ENCODE measurements at regions not wholly inside any gene's neighbourhood (a gene's known extent, or its start where the extent isn't known, plus 50 kb on each side); places are given as distances from the start of the nearest gene placed in this dataset.
"Not testable (repeated sequence)": the region's sequence is repeated elsewhere in the genome, so short reads cannot be mapped to it uniquely, and the experiment has no call there.

DNA sequence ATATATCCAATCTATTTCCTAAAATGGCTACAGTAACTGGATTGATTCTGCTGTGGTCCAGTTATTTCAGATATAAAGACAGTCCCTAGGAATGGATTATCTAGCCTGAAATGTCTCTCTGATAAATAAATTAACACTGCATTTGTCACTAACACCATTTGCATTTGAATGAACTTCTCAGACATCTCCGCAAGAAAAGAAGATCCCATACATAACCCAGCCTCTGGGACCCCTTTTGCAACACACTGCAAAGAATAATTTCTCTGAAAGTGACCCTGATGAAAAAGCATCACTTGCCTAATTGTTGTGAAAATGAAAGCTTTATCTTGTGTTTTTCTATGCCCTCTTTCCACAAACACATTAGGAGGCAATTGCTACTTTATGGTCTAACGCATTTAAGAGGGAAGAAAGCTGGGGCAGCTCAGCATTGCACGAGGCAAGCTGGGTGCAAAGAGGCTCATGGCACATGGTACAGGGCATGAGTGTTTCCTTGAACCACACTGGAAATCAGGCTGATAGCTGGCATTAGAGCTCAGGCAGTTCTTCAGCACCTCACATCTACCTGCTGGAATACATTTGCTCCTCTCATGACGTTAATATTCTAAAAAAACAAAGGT, 379.9 kb downstream of the IRS2 start:
- no peaks in the 10 kb centered on the region for H3K4me1 ChIP-seq (ENCODE audit: control insufficient read depth, insufficient read depth, low read length)
- no peaks in the 10 kb centered on the region for H3K9me3 ChIP-seq (ENCODE audit: control insufficient read depth, low read depth, low read length)
- 80% methylated on average over 1 of the region's 4 CpGs for WGBS (ENCODE audit: insufficient coverage, low lambda C conversion rate)

DNA sequence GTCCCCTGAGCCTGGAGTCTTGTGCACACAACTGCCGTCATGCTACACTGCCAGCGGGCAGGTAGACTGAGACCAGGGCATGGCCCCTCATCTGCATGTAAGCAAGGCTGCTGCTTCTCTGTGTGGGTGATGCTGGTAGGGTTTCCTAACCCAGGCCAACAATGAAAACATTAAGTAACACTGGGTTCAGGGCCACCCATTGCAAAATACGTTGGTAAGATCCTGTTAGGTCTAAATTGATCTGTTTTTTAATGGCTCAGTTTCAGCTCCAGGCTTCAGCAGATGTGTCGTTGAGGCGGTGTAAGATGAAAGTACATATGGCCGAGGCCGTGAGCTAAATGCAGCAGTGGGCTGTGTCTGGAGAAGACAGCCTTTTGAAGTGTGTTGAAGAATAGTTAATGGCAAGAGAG, 383.4 kb downstream of the IRS2 start:
- Histone ChIP-seq H3K27me3 (ENCODE audit: control insufficient read depth, insufficient read depth, low read length) (no peaks in the 10 kb centered on the region), H3K27ac (ENCODE audit: low read length) (no peak overlapping the region), H3K4me1 (ENCODE audit: control insufficient read depth, insufficient read depth, low read length) (no peaks in the 10 kb centered on the region), H3K4me3 (ENCODE audit: low read length) (no peak overlapping the region), H3K9me3 (ENCODE audit: control insufficient read depth, low read depth, low read length) (no peaks in the 10 kb centered on the region), H3K36me3 (ENCODE audit: control insufficient read depth, insufficient read depth, low read length) (no peaks in the 10 kb centered on the region)
- no peak for DNase-seq
- no CpG with 5 or more reads among the region's 7 CpGs for WGBS (ENCODE audit: insufficient coverage, low lambda C conversion rate)

More for the DNA sequence above, 379.9 kb downstream of the IRS2 start:
- Histone ChIP-seq H3K27ac (ENCODE audit: low read length) (no peak overlapping the region), H3K27me3 (ENCODE audit: control insufficient read depth, insufficient read depth, low read length) (no peaks in the 10 kb centered on the region), H3K36me3 (ENCODE audit: control insufficient read depth, insufficient read depth, low read length) (no peaks in the 10 kb centered on the region), H3K4me3 (ENCODE audit: low read length) (no peak overlapping the region)
- no peak for DNase-seq

DNA sequence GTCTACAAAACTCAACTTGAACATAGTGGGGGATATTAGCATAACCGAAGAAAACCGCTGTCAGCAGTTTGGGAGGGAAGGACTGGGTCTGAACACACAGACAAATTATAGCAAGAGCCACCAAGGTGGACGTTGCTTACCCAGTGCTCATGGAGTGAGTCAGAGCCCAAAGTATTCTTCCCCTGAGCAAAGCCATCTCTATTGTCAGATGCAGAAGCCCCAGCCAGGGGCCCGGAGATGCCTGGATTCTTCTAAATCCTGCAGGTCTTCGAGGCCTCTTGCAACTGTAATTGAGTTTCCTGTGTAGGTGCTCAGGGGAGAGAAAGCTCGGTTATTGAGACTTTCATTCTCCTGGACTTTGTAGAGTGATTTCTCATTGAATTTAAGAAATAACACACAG, 384.5 kb downstream of the IRS2 start:
- no CpG with 5 or more reads among the region's 6 CpGs for WGBS (ENCODE audit: insufficient coverage, low lambda C conversion rate)
- H3K4me3 ChIP-seq (ENCODE audit: low read length), result no peak overlapping the region
- H3K27me3 ChIP-seq (ENCODE audit: control insufficient read depth, insufficient read depth, low read length), result no peaks in the 10 kb centered on the region
- H3K4me1 ChIP-seq (ENCODE audit: control insufficient read depth, insufficient read depth, low read length), result no peaks in the 10 kb centered on the region
- H3K36me3 ChIP-seq (ENCODE audit: control insufficient read depth, insufficient read depth, low read length), result no peaks in the 10 kb centered on the region
- DNase-seq, result no peak
- no peaks in the 10 kb centered on the region for H3K9me3 ChIP-seq (ENCODE audit: control insufficient read depth, low read depth, low read length)
- no peak overlapping the region for H3K27ac ChIP-seq (ENCODE audit: low read length)

DNA sequence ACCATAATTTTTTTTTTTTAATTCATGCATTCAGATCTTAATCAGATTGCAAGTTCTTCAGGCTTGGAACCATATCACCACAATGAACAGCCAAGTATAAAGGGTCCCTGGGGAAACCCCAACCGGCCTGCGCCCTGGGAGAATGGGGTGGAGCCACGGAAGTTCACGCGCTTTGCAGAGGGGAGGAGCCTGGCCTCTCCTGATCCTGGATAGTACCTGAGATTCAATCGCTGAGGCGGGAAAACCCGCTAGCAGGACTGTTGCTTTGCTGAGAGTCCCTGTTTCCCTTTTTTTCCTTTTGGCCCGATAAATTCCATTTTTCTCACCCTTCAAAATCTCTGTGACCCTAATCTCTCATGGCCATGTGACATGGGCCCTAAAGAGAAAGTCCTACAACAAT, 385.1 kb downstream of the IRS2 start:
- Histone ChIP-seq H3K27me3 (ENCODE audit: control insufficient read depth, insufficient read depth, low read length) (no peaks in the 10 kb centered on the region), H3K4me3 (ENCODE audit: low read length) (no peak overlapping the region), H3K36me3 (ENCODE audit: control insufficient read depth, insufficient read depth, low read length) (no peaks in the 10 kb centered on the region), H3K27ac (ENCODE audit: low read length) (no peak overlapping the region), H3K9me3 (ENCODE audit: control insufficient read depth, low read depth, low read length) (no peaks in the 10 kb centered on the region), H3K4me1 (ENCODE audit: control insufficient read depth, insufficient read depth, low read length) (no peaks in the 10 kb centered on the region)
- WGBS (ENCODE audit: insufficient coverage, low lambda C conversion rate), result no CpG with 5 or more reads among the region's 9 CpGs
- no peak for DNase-seq

DNA sequence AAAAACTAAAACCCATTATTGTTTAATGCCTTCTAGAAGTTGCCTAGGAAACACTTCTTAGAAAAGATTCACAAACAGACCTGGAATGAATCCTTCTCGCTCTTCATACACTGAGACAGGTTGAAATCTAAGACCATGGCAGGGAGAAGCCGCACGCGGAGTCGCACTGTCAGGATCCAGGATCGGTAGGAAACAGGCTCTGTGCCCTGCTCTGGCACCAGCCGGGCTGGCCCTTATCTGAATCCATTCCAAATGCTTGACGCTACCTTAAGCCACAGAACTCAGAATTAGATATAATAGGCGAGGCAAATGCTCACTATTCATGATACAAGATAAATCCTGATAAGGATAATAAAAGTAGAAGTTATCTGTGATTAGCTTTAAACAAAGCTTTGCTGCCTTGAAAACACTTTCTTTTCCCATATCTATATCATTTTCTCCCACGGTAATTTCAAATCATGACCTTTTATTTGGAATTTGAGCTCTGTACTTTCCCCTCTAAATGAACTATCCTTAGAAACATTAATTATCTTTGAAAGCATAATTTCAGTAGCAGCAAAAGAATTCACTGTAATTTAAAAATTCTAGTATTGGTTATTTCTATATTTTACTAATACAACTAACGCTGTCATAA, 385.6 kb downstream of the IRS2 start:
- Histone ChIP-seq H3K36me3 (ENCODE audit: control insufficient read depth, insufficient read depth, low read length) (no peaks in the 10 kb centered on the region), H3K4me1 (ENCODE audit: control insufficient read depth, insufficient read depth, low read length) (no peaks in the 10 kb centered on the region), H3K4me3 (ENCODE audit: low read length) (no peak overlapping the region), H3K27ac (ENCODE audit: low read length) (no peak overlapping the region), H3K27me3 (ENCODE audit: control insufficient read depth, insufficient read depth, low read length) (no peaks in the 10 kb centered on the region), H3K9me3 (ENCODE audit: control insufficient read depth, low read depth, low read length) (no peaks in the 10 kb centered on the region)
- peak in 1 of 2 donors; percentile 45 for DNase-seq
- WGBS (ENCODE audit: insufficient coverage, low lambda C conversion rate), result 67% methylated on average over 1 of the region's 11 CpGs

DNA sequence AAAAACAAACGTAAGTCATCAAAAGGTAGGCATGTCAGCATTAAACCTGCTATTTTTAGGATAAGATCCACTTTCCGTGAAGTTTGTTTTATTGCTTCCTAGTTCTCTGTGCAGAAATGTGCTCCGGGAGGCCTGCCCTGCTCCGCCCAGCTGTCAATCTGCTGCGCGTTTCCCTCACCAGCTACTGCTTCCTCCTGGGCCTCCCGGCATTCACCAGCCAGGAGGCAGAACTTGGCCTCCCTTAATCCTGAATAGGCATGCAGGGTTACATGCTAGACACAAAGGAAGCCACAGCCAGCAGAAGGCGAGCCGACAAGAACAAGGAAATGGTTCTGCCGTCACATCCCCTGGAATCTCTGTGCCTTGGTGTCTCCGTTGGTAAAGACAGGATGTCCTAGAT, 386.2 kb downstream of the IRS2 start:
- Histone ChIP-seq H3K4me1 (ENCODE audit: control insufficient read depth, insufficient read depth, low read length) (no peaks in the 10 kb centered on the region), H3K27me3 (ENCODE audit: control insufficient read depth, insufficient read depth, low read length) (no peaks in the 10 kb centered on the region), H3K36me3 (ENCODE audit: control insufficient read depth, insufficient read depth, low read length) (no peaks in the 10 kb centered on the region), H3K9me3 (ENCODE audit: control insufficient read depth, low read depth, low read length) (no peaks in the 10 kb centered on the region), H3K27ac (ENCODE audit: low read length) (no peak overlapping the region), H3K4me3 (ENCODE audit: low read length) (no peak overlapping the region)
- no peak for DNase-seq
- 50% methylated on average over 1 of the region's 11 CpGs for WGBS (ENCODE audit: insufficient coverage, low lambda C conversion rate)

DNA sequence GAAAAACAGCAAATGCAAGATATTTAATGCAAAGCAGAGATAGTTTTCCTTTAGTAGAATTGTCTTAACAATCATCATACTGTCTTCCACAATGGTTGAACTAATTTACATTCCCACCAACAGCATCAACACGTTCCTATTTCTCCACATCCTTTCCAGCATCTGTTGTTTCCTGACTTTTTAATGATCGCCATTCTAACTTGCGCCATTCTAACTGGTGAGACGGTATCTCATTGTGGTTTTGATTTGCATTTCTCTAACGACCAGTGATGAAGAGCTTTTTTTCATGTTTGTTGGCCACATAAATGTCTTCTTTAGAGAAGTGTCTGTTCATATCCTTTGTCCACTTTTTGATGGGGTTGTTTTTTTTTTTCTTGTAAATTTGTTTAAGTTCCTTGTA, 388.3 kb downstream of the IRS2 start:
- H3K27ac ChIP-seq (ENCODE audit: low read length); H3K9me3 ChIP-seq (ENCODE audit: control insufficient read depth, low read depth, low read length); H3K36me3 ChIP-seq (ENCODE audit: control insufficient read depth, insufficient read depth, low read length); DNase-seq; H3K4me3 ChIP-seq (ENCODE audit: low read length); H3K4me1 ChIP-seq (ENCODE audit: control insufficient read depth, insufficient read depth, low read length); H3K27me3 ChIP-seq (ENCODE audit: control insufficient read depth, insufficient read depth, low read length): not testable (repeated sequence)
- 96% methylated on average over 5 of the region's 5 CpGs for WGBS (ENCODE audit: insufficient coverage, low lambda C conversion rate)

DNA sequence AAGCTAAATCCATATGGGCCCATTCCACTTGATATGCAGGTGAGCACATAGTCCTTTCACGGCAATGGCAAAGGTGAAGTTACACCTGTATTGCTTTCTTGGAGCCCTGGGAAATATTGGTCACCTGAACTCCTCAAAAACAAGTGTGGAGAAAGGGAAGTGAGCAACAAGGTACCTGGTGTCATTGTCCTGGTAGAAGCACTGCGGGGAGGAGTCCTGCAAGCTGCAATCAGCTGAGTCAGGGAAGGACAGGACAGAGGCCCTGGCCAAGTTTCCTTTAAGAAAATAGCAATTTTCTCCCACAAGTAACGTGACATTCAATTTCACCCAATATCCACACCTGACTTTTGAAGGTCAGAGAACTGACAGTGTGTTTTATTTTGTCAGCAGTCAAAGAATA, 389.1 kb downstream of the IRS2 start:
- H3K4me3 ChIP-seq (ENCODE audit: low read length), result no peak overlapping the region
- no peaks in the 10 kb centered on the region for H3K27me3 ChIP-seq (ENCODE audit: control insufficient read depth, insufficient read depth, low read length)
- no peak overlapping the region for H3K27ac ChIP-seq (ENCODE audit: low read length)
- no peaks in the 10 kb centered on the region for H3K36me3 ChIP-seq (ENCODE audit: control insufficient read depth, insufficient read depth, low read length)
- H3K9me3 ChIP-seq (ENCODE audit: control insufficient read depth, low read depth, low read length), result no peaks in the 10 kb centered on the region
- H3K4me1 ChIP-seq (ENCODE audit: control insufficient read depth, insufficient read depth, low read length), result no peaks in the 10 kb centered on the region
- peak; percentile 23 to 46 for DNase-seq
- no CpG with 5 or more reads among the region's 3 CpGs for WGBS (ENCODE audit: insufficient coverage, low lambda C conversion rate)

DNA sequence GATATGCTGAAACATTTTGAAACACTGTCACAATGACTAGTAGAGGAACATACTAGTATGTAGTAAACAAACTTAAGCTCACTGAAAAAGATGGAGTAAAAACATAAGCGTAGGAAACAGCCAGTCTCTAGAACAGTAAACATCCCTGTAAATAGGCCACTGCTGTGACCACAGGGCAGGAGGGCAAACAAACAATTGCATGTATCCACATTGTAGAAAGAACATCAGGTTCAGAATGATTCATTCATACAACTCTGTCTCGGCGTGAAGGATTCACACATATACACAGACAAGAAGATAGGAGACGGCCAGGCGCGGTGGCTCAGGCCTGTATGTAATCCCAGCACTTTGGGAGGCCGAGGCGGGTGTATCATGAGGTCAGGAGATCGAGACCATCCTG, 390.1 kb downstream of the IRS2 start:
- Histone ChIP-seq H3K4me3 (ENCODE audit: low read length) (no peak overlapping the region), H3K27me3 (ENCODE audit: control insufficient read depth, insufficient read depth, low read length) (no peaks in the 10 kb centered on the region), H3K27ac (ENCODE audit: low read length) (no peak overlapping the region), H3K4me1 (ENCODE audit: control insufficient read depth, insufficient read depth, low read length) (no peaks in the 10 kb centered on the region), H3K9me3 (ENCODE audit: control insufficient read depth, low read depth, low read length) (no peaks in the 10 kb centered on the region), H3K36me3 (ENCODE audit: control insufficient read depth, insufficient read depth, low read length) (no peaks in the 10 kb centered on the region)
- WGBS (ENCODE audit: insufficient coverage, low lambda C conversion rate), result 100% methylated on average over 1 of the region's 9 CpGs
- no peak for DNase-seq

DNA sequence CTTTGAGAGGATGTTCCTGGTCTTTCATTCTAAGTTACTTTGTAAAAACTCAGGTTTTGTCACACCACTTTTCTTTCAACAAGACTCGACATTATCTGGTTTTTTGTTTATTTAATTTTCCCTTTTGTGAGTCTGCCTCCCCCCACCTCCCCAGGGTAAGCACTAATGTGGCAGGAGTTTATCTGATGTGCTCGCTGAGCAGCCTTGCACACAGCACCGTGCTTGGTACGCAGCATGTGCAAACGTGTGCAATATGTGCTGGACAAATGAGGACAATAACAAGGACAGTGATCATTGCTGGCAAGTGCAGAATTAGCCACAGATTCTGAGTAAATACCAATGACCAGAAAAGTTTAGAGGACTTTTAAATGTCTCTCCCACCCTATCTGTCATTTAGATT, 391.4 kb downstream of the IRS2 start:
- Histone ChIP-seq H3K36me3 (ENCODE audit: control insufficient read depth, insufficient read depth, low read length) (no peaks in the 10 kb centered on the region), H3K27me3 (ENCODE audit: control insufficient read depth, insufficient read depth, low read length) (no peaks in the 10 kb centered on the region), H3K4me1 (ENCODE audit: control insufficient read depth, insufficient read depth, low read length) (no peaks in the 10 kb centered on the region), H3K4me3 (ENCODE audit: low read length) (no peak overlapping the region), H3K9me3 (ENCODE audit: control insufficient read depth, low read depth, low read length) (no peaks in the 10 kb centered on the region), H3K27ac (ENCODE audit: low read length) (no peak overlapping the region)
- no peak for DNase-seq
- WGBS (ENCODE audit: insufficient coverage, low lambda C conversion rate), result 40% methylated on average over 1 of the region's 5 CpGs
